Transverse colon (tissue), 4 donors: ENCODE measurements at regions not wholly inside any gene's neighbourhood (a gene's known extent, or its start where the extent isn't known, plus 50 kb on each side); places are given as distances from the start of the nearest gene placed in this dataset.

Experiments used
- DNase-seq: peaks from one replicate; pipeline ENCODE4 v3.0.0-alpha.2; 2019
- H3K27ac ChIP-seq, 4 donors: fragments of 200-600 bp; sonication (generic); 2 replicates each; pipeline ENCODE4 v1.5.1; 2016 to 2018; ENCODE audit warnings: inconsistent platforms in 4 of 4
- H3K27me3 ChIP-seq: fragments of 200-600 bp; sonication (generic); 2 replicates; pipeline ENCODE4 v1.5.1; 2017; ENCODE audit warnings: inconsistent platforms
- H3K36me3 ChIP-seq, 4 donors: fragments of 200-600 bp; sonication (generic); 2 replicates each; pipeline ENCODE4 v1.5.1; 2017 to 2019; ENCODE audit warnings: inconsistent platforms in 4 of 4
- H3K4me1 ChIP-seq, 4 donors: fragments of 200-600 bp; sonication (generic); 2 replicates each; pipeline ENCODE4 v1.5.1; 2017 to 2020; ENCODE audit warnings: inconsistent platforms in 4 of 4
- H3K4me3 ChIP-seq, 4 donors: fragments of 200-600 bp; sonication (generic); 1 replicate in 1 of 4; 2 replicates in 3 of 4; pipeline versions ENCODE4 v1.5.1 to v1.6.1; 2017 to 2019; ENCODE audit warnings: inconsistent platforms in 4 of 4
- H3K9me3 ChIP-seq, 2 donors: fragments of 200-600 bp; sonication (generic); 2 replicates each; pipeline ENCODE4 v1.5.1; 2017 to 2019; ENCODE audit warnings: inconsistent platforms in 2 of 2
- CTCF ChIP-seq, 5 experiments: fragments of 200-600 bp in 3 of 5; fragments of 450-650 bp in 2 of 5; sonication (generic) in 3 of 5; IDR thresholded peaks; 1 replicate in 2 of 5; 2 replicates in 3 of 5; pipeline ENCODE4 v1.5.1; 2016 to 2017; ENCODE audit warnings: antibody characterized with exemption in 5 of 5, inconsistent platforms in 3 of 5, mild to moderate bottlenecking in 2 of 5, moderate library complexity in 1 of 5
- EP300 ChIP-seq: sonication (generic); formaldehyde crosslinking; IDR thresholded peaks from one replicate; pipeline ENCODE4 v1.6.1; 2017; ENCODE audit warnings: antibody characterized with exemption, low read depth
- POLR2A ChIP-seq: fragments of 450-650 bp; IDR thresholded peaks from one replicate; pipeline ENCODE4 v1.6.1; 2016; ENCODE audit warnings: antibody characterized with exemption, mild to moderate bottlenecking, moderate library complexity
- POLR2AphosphoS5 ChIP-seq, 3 donors: sonication (generic); formaldehyde crosslinking; IDR thresholded peaks; one replicate each; pipeline ENCODE4 v1.6.1; 2016; ENCODE audit warnings: antibody characterized with exemption in 3 of 3
- WGBS, 2 donors: methylation state at CpG; one replicate each; pipeline ENCODE4 v1.1.5; 2018; ENCODE audit warnings: low coverage in 1 of 2; 5-methylcytosine and 5-hydroxymethylcytosine counted together
- in situ Hi-C, 4 donors: fragments of 200-750 bp; cut with MboI; loops; one replicate each; pipeline versions ENCODE4 v1.15.0 to v1.15.1; 2017; ENCODE audit warnings: low sequenced_read_pairs in 3 of 4, low pct_ligation_motif_present in 1 of 4, low pct_unique_long_range_greater_than_20kb in 1 of 4
- intact Hi-C: fragments of 100-400 bp; cut with DNase I; formaldehyde crosslinking; loops from one replicate; pipeline ENCODE4 v1.15.1; 2023; ENCODE audit warnings: low total_unique reads

GRCh38 chr1:214946615-214947014 lies 135.9 kb upstream of the KCNK2 start:
- 32 to 38% methylated on average over 1 of the region's 1 CpG for whole genome bisulfite sequencing, 2 donors
- DNase-seq: no peak
- Histone ChIP-seq H3K36me3 (no peaks in the 10 kb centered on the region), H3K9me3 (no peaks in the 10 kb centered on the region), H3K4me1 (no peaks in the 10 kb centered on the region), H3K27ac (no peak overlapping the region), H3K27me3 (no peaks in the 10 kb centered on the region), H3K4me3 (no peak overlapping the region)
- TF ChIP-seq CTCF (IDR thresholded peaks at IDR 0.05) (no peak), POLR2A (no peak), EP300 (no peak), POLR2AphosphoS5 (IDR thresholded peaks at IDR 0.05) (no peak)
- in situ Hi-C loops: no loop called here
- intact Hi-C loops: no loop called here

GRCh38 chr1:214952648-214953047 lies 129.9 kb upstream of the KCNK2 start:
- H3K4me3 ChIP-seq: no peak overlapping the region
- H3K4me1 ChIP-seq: no peaks in the 10 kb centered on the region
- in situ Hi-C loops: no loop called here
- TF ChIP-seq POLR2A: no peak
- no peak for TF ChIP-seq POLR2AphosphoS5 (IDR thresholded peaks at IDR 0.05)
- TF ChIP-seq EP300: no peak
- TF ChIP-seq CTCF (IDR thresholded peaks at IDR 0.05): no peak
- H3K27me3 ChIP-seq: no peaks in the 10 kb centered on the region
- no peaks in the 10 kb centered on the region for H3K9me3 ChIP-seq
- no peak for DNase-seq
- 84% methylated on average over 7 of the region's 7 CpGs; no CpG with 5 or more reads in 1 of the 2 donors for WGBS, 2 donors
- H3K27ac ChIP-seq: no peak overlapping the region
- intact Hi-C loops: no loop called here
- no peaks in the 10 kb centered on the region for H3K36me3 ChIP-seq

- Histone ChIP-seq H3K4me3 (no peak overlapping the region), H3K27me3 (no peaks in the 10 kb centered on the region), H3K4me1 (no peaks in the 10 kb centered on the region), H3K9me3 (no peaks in the 10 kb centered on the region), H3K27ac (no peak overlapping the region), H3K36me3 (no peaks in the 10 kb centered on the region)
- WGBS, 2 donors: 86 to 87% methylated on average over 1 of the region's 1 CpG
- intact Hi-C loops: no loop called here
- in situ Hi-C loops: no loop called here
- DNase-seq: no peak
- no peak for TF ChIP-seq CTCF (IDR thresholded peaks at IDR 0.05)
- no peak for TF ChIP-seq EP300
- no peak for TF ChIP-seq POLR2A
- TF ChIP-seq POLR2AphosphoS5 (IDR thresholded peaks at IDR 0.05): no peak
Observed at GRCh38 chr1:214953901-214954616, 128.5 kb upstream of the KCNK2 start.

- no peak for TF ChIP-seq CTCF (IDR thresholded peaks at IDR 0.05)
- no peak for TF ChIP-seq POLR2AphosphoS5 (IDR thresholded peaks at IDR 0.05)
- no peak for TF ChIP-seq EP300
- no peak for TF ChIP-seq POLR2A
- Histone ChIP-seq H3K36me3 (no peaks in the 10 kb centered on the region), H3K4me3 (no peak overlapping the region), H3K27me3 (no peaks in the 10 kb centered on the region), H3K9me3 (no peaks in the 10 kb centered on the region), H3K27ac (no peak overlapping the region), H3K4me1 (no peaks in the 10 kb centered on the region)
- intact Hi-C loops (no loop called here), in situ Hi-C loops (no loop called here)
- no peak for DNase-seq
Observed at GRCh38 chr1:214954617-214954949, 128.0 kb upstream of the KCNK2 start.
